ENCODE measurements at regions not wholly inside any gene's neighbourhood (a gene's known extent, or its start where the extent isn't known, plus 50 kb on each side); places are given as distances from the start of the nearest gene placed in this dataset.

- TF ChIP-seq CTCF (IDR thresholded peaks at IDR 0.05): no peak
- no peak for TF ChIP-seq POLR2A (IDR thresholded peaks at IDR 0.05)
Observed at GRCh38 chr2:113376913-113377445, 60.5 kb upstream of the ZNG1B start.

Measured in tibial nerve (tissue), 3 donors.